Aorta (tissue), 5 donors: ENCODE measurements at regions not wholly inside any gene's neighbourhood (a gene's known extent, or its start where the extent isn't known, plus 50 kb on each side); places are given as distances from the start of the nearest gene placed in this dataset.

Experiments
- ATAC-seq: fragments of 200-7000 bp; cut with Tn5 transposase; one replicate; pipeline ENCODE4 v1.9.1; 2022; ENCODE audit warnings: moderate library complexity; ENCODE audit not compliant: low FRiP score
- DNase-seq, 2 donors: peaks; one replicate each; pipeline ENCODE4 v3.0.0-alpha.2; 2020
- H3K27ac ChIP-seq, 2 donors: one replicate each; pipeline ENCODE4 v1.5.1; 2013; ENCODE audit warnings: low read length in 2 of 2, mild to moderate bottlenecking in 2 of 2, moderate library complexity in 2 of 2, control low read depth in 1 of 2, inconsistent platforms in 1 of 2, low read depth in 1 of 2
- H3K27me3 ChIP-seq, 2 donors: one replicate each; pipeline ENCODE4 v1.6.1; 2013; ENCODE audit warnings: control low read depth in 1 of 2, low read length in 1 of 2, mild to moderate bottlenecking in 1 of 2, moderate library complexity in 1 of 2; ENCODE audit not compliant: insufficient read depth in 2 of 2, control insufficient read depth in 1 of 2
- H3K36me3 ChIP-seq, 2 donors: one replicate each; pipeline ENCODE4 v1.6.1; 2013; ENCODE audit warnings: control low read depth in 1 of 2, low read length in 1 of 2, mild to moderate bottlenecking in 1 of 2; ENCODE audit not compliant: insufficient read depth in 2 of 2, control insufficient read depth in 1 of 2
- H3K4me1 ChIP-seq, 2 donors: one replicate each; pipeline ENCODE4 v1.6.1; 2013; ENCODE audit warnings: low read length in 2 of 2, control low read depth in 1 of 2, mild to moderate bottlenecking in 1 of 2, moderate library complexity in 1 of 2; ENCODE audit not compliant: insufficient read depth in 2 of 2, control insufficient read depth in 1 of 2
- H3K4me3 ChIP-seq, 2 donors: one replicate each; pipeline ENCODE4 v1.5.1; 2013; ENCODE audit warnings: low read length in 2 of 2, control low read depth in 1 of 2, mild to moderate bottlenecking in 1 of 2
- H3K9me3 ChIP-seq: one replicate; pipeline ENCODE4 v1.6.1; 2013; ENCODE audit warnings: mild to moderate bottlenecking, low read length; ENCODE audit not compliant: control insufficient read depth
- WGBS, 2 donors: extraction: QIAGEN DNeasy Blood & Tissue Kit; methylation state at CpG; one replicate each; pipeline ENCODE4 v1.1.7; 2013; 5-methylcytosine and 5-hydroxymethylcytosine counted together
- intact Hi-C, 2 donors: fragments of 100-400 bp; cut with DNase I; formaldehyde crosslinking; loops; one replicate each; pipeline versions ENCODE4 v1.14.2 to v1.15.0; 2022
- donor health status: healthy with polysubstance abuse.
- donor health status: Bipolar disorder and iron deficiency.
- donor health status: DM: no; HTN: no; CAD: no.
- donor health status: DM: no; HTN: no; CAD: no.
- donor health status: DM: yes; HTN: yes; CAD: no.

- Histone ChIP-seq H3K36me3 (no peaks in the 10 kb centered on the region), H3K4me3 (no peak overlapping the region), H3K27ac (no peak overlapping the region), H3K27me3 (no peaks in the 10 kb centered on the region), H3K9me3 (no peaks in the 10 kb centered on the region), H3K4me1 (no peaks in the 10 kb centered on the region)
- intact Hi-C loops = no loop called here
- 79 to 80% methylated on average over 12 of the region's 12 CpGs for whole genome bisulfite sequencing, 2 donors
- DNase-seq (peak in 1 of 2 donors; percentile 48), ATAC-seq (no peak)
Measured at GRCh38 chr20:24799971-24800580, 149.0 kb upstream of the CST7 start.

GRCh38 chr20:24802286-24802820 is 146.7 kb upstream of the CST7 start:
- 76 to 86% methylated on average over 11 of the region's 11 CpGs for WGBS, 2 donors
- no peak for ATAC-seq
- intact Hi-C loops = no loop called here

GRCh38 chr20:24804481-24805206 is 144.4 kb upstream of the CST7 start:
- DNase-seq = no peak
- intact Hi-C loops = no loop called here
- ATAC-seq = no peak
- Histone ChIP-seq H3K27me3 (no peaks in the 10 kb centered on the region), H3K4me1 (no peaks in the 10 kb centered on the region), H3K9me3 (no peaks in the 10 kb centered on the region), H3K36me3 (no peaks in the 10 kb centered on the region), H3K4me3 (no peak overlapping the region), H3K27ac (no peak overlapping the region)
- 86 to 91% methylated on average over 16 of the region's 16 CpGs for WGBS, 2 donors

More at GRCh38 chr20:24802286-24802820, 146.7 kb upstream of the CST7 start:
- DNase-seq = no peak
- no peak overlapping the region for H3K4me3 ChIP-seq
- no peak overlapping the region for H3K27ac ChIP-seq
- H3K4me1 ChIP-seq = no peaks in the 10 kb centered on the region
- no peaks in the 10 kb centered on the region for H3K9me3 ChIP-seq
- no peaks in the 10 kb centered on the region for H3K27me3 ChIP-seq
- H3K36me3 ChIP-seq = no peaks in the 10 kb centered on the region

DNA sequence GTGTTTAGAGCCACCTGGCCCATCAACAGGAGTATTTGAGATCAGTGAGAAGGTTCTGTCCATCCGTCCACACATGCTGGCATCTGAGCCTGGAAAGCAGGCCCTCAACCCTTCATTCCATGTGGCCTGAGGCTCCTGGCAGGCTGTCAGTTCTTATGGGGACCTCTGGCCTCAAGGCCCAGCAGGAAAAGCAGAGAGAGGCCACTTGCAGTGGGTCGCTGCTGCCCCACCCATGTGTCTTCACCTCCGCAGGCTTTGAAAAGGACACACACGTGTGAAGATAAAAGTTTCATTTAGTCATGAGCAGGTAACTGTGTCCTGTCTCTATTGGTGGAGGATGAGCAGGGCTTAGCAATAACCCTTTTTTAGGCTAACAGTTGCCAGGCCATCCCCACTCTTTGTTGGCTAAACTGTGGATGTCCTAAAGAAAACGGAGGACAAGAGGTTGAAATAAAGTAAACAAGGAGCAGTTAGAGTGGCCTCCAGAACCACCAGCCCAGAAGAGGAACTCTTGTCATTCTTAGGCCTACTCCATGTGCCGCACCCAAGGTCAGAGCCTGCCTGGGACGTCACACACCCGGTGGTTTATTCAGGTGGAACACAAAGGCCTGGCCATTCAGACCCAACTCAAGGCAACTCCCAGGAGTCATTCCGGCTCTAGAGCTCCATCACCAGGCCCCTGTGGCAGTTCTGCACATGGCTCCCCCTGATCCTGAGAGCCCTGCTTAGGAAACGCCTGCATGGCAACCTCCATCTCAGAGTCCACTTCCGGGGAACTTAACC is 143.4 kb upstream of the CST7 start:
- H3K27ac ChIP-seq = no peak overlapping the region
- intact Hi-C loops = no loop called here
- WGBS, 2 donors = 90 to 93% methylated on average over 11 of the region's 11 CpGs
- H3K27me3 ChIP-seq = no peaks in the 10 kb centered on the region
- H3K4me1 ChIP-seq = no peaks in the 10 kb centered on the region
- ATAC-seq (no peak), DNase-seq (no peak)
- H3K36me3 ChIP-seq = no peaks in the 10 kb centered on the region
- no peaks in the 10 kb centered on the region for H3K9me3 ChIP-seq
- no peak overlapping the region for H3K4me3 ChIP-seq

GRCh38 chr20:24806705-24807676 is 142.1 kb upstream of the CST7 start:
- no peaks in the 10 kb centered on the region for H3K4me1 ChIP-seq
- ATAC-seq (no peak), DNase-seq (no peak)
- no peaks in the 10 kb centered on the region for H3K9me3 ChIP-seq
- no peak overlapping the region for H3K4me3 ChIP-seq
- 74 to 75% methylated on average over 16 of the region's 16 CpGs for WGBS, 2 donors
- intact Hi-C loops = no loop called here
- H3K36me3 ChIP-seq = no peaks in the 10 kb centered on the region
- H3K27ac ChIP-seq = no peak overlapping the region
- H3K27me3 ChIP-seq = no peaks in the 10 kb centered on the region

GRCh38 chr20:24808616-24809015 is 140.5 kb upstream of the CST7 start:
- no peaks in the 10 kb centered on the region for H3K27me3 ChIP-seq
- WGBS, 2 donors = 78 to 89% methylated on average over 10 of the region's 10 CpGs
- H3K9me3 ChIP-seq = no peaks in the 10 kb centered on the region
- ATAC-seq = no peak
- no peaks in the 10 kb centered on the region for H3K36me3 ChIP-seq
- H3K4me3 ChIP-seq = no peak overlapping the region
- no peak for DNase-seq
- intact Hi-C loops = no loop called here
- no peaks in the 10 kb centered on the region for H3K4me1 ChIP-seq
- H3K27ac ChIP-seq = no peak overlapping the region

GRCh38 chr20:24809606-24810005 is 139.5 kb upstream of the CST7 start:
- H3K36me3 ChIP-seq = no peaks in the 10 kb centered on the region
- no peak overlapping the region for H3K4me3 ChIP-seq
- H3K27me3 ChIP-seq = no peaks in the 10 kb centered on the region
- 86 to 87% methylated on average over 12 of the region's 12 CpGs for WGBS, 2 donors
- H3K27ac ChIP-seq = no peak overlapping the region
- H3K4me1 ChIP-seq = no peaks in the 10 kb centered on the region
- H3K9me3 ChIP-seq = no peaks in the 10 kb centered on the region
- intact Hi-C loops = no loop called here
- no peak for ATAC-seq
- peak in 1 of 2 donors; percentile 48 for DNase-seq
